Activated naive CD4-positive, alpha-beta T cell treated with anti-CD3 and anti-CD28 coated beads, Interleukin-2, amount 10 ng/mL, durations not matched to agents 7 days and 5 days (primary cell): ENCODE measurements at regions not wholly inside any gene's neighbourhood (a gene's known extent, or its start where the extent isn't known, plus 50 kb on each side); places are given as distances from the start of the nearest gene placed in this dataset.

Source experiments
- CTCF ChIA-PET: fragments of 350-600 bp; sonication (Branson Sonifier 250); formaldehyde crosslinking; loops from one replicate; lab custom pipeline; 2021; ENCODE audit warnings: antibody characterized with exemption; lab: Charles Lee
- DNase-seq: peaks from one replicate; pipeline ENCODE4 v3.0.0-alpha.2; 2020
- H3K27ac Mint-ChIP-seq: one replicate; pipeline ENCODE4 v1.8.0; 2021; ENCODE audit warnings: mild to moderate bottlenecking, moderate library complexity, mixed read lengths
- H3K27me3 Mint-ChIP-seq: one replicate; pipeline ENCODE4 v1.8.0; 2021; ENCODE audit warnings: mild to moderate bottlenecking, mixed read lengths
- H3K36me3 Mint-ChIP-seq: one replicate; pipeline ENCODE4 v1.8.0; 2021; ENCODE audit warnings: mixed read lengths
- H3K4me1 Mint-ChIP-seq: one replicate; pipeline ENCODE4 v1.8.0; 2021; ENCODE audit warnings: mixed read lengths
- H3K4me3 Mint-ChIP-seq: one replicate; pipeline ENCODE4 v1.8.0; 2021; ENCODE audit warnings: mild to moderate bottlenecking, moderate library complexity, mixed read lengths
- H3K9me3 Mint-ChIP-seq: one replicate; pipeline ENCODE4 v1.8.0; 2021; ENCODE audit warnings: mixed read lengths

DNA sequence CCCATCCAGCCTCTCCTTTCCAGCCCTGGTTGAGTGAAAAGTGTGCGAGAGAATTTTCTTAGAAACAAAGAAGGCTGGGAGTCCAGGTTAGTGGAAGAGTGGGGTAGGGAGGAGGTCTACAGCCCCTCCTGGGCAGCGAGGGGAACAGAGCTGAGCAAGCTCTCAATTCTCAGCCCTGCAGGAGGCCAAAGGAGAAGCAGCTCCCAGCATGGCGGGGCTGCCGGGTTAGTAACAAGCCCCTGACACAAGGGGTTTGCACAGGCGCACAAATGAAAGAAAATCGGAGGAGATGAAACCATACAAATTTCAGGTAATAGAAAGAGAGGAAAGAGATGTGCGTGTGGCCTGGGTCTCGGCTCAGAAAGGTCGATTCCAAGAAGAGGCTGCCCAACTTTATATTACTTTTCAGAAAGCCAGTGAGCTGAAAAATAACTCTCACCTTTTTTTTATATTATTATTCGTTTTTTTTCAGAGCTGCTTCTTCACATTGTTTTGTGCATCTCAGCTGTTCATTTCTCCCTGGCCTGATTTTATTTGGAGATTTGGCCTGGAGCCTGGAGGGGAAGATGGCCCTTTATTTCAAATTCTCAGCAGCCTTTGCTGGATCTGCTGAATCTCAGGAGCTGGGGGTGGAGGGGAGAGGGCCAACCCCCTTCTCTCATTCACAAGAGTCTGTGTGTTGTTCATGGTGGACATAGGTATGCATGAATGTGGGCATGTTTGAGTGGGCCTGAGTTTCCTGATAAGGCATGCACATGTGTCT is 583.2 kb downstream of the BUD13 start:
- Mint-ChIP-seq H3K4me3 (no peak overlapping the region), H3K36me3 (no peaks in the 10 kb centered on the region), H3K27ac (no peak overlapping the region), H3K9me3 (no peaks in the 10 kb centered on the region), H3K4me1 (no peaks in the 10 kb centered on the region), H3K27me3 (peaks cover 24% of the 10 kb centered on the region)
- DNase-seq = no peak
- CTCF ChIA-PET = no interaction called here

DNA sequence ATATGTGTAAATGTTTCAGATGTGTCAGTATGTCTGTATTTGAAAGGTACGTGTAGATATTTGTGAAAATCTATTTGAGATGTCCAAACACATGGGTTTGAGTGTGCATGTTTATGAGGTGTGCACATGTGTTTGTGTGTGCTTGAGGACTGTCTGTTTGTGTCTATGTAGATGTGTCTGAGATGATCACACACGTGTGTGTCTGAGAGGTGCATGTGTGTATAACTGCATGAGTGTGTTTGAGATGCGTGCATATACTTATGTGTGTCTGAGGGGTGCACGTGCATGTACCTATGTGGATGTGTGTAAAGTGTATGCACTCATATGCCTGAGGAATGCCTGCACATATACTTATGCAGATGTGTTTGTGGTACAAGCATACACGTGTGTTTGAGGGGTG is 584.4 kb downstream of the BUD13 start:
- no peak for DNase-seq
- H3K9me3 Mint-ChIP-seq = no peaks in the 10 kb centered on the region
- no peak overlapping the region for H3K4me3 Mint-ChIP-seq
- H3K27ac Mint-ChIP-seq = no peak overlapping the region
- no peaks in the 10 kb centered on the region for H3K36me3 Mint-ChIP-seq
- H3K4me1 Mint-ChIP-seq = no peaks in the 10 kb centered on the region
- peaks cover 12% of the 10 kb centered on the region for H3K27me3 Mint-ChIP-seq
- CTCF ChIA-PET = no interaction called here

DNA sequence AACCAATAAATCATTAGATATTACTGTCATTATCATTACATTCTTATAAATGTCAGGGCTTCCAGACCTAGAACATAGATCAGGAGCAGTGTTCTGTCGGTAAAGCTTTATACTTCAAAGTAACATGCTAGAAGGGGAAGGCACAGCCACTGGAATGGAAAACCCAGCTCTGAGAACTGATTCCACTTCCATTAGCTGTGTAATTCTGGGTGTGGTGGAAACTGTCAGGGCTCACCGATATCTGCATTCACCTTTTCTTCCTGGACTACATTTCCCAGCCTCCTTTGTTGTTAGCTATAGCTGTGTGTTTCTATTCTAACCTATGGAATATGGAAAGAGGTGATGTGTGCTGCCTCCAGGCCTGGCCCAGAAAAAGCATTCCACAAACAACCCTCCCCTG is 585.8 kb downstream of the BUD13 start:
- H3K9me3 Mint-ChIP-seq = no peaks in the 10 kb centered on the region
- H3K27me3 Mint-ChIP-seq = peaks cover 4% of the 10 kb centered on the region
- no peak for DNase-seq
- H3K36me3 Mint-ChIP-seq = no peaks in the 10 kb centered on the region
- H3K4me1 Mint-ChIP-seq = no peaks in the 10 kb centered on the region
- CTCF ChIA-PET = no interaction called here
- no peak overlapping the region for H3K4me3 Mint-ChIP-seq
- no peak overlapping the region for H3K27ac Mint-ChIP-seq

DNA sequence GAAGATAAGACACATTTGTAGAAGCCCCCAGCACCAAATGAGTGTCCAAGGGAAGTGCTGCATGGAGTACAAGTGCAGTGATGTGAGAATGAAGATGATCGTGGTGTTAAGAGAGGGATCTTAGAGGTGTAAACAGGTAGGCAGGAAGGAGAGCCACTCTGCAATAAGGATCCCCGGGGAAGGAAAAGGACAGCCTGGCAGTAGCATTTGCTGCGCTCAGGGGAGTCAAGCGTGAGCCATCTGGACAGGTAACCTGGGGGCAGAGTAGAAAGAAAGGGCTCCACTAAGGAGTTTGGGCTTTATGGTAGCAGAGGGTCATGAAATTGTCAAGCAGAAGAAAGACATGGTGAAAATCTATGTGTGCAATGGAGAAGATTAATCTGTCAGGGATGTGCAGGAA is 587.2 kb downstream of the BUD13 start:
- H3K27ac Mint-ChIP-seq = no peak overlapping the region
- DNase-seq = no peak
- H3K4me1 Mint-ChIP-seq = no peaks in the 10 kb centered on the region
- CTCF ChIA-PET = no interaction called here
- no peak overlapping the region for H3K4me3 Mint-ChIP-seq
- no peaks in the 10 kb centered on the region for H3K27me3 Mint-ChIP-seq
- H3K9me3 Mint-ChIP-seq = no peaks in the 10 kb centered on the region
- no peaks in the 10 kb centered on the region for H3K36me3 Mint-ChIP-seq

DNA sequence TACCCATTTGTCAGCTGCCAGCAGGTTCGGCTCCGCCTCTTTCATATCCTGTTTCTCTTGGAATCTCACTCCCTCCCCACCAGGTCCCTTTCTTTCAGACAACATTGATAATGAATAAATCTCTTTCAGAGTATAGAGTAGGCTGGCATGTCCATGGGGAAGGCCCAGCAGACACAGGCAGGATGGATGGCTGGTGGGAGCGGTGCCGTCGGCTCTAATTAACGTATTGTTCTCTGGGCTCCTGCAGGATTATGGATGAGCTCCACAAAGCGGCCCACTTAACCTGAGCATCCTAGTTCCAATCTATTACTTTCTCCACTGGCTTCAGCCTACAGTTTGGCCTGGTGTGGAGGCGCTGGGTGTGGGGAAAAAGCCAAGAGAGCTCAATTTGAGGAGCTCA is 588.0 kb downstream of the BUD13 start:
- no peak overlapping the region for H3K4me3 Mint-ChIP-seq
- H3K27me3 Mint-ChIP-seq = no peaks in the 10 kb centered on the region
- H3K36me3 Mint-ChIP-seq = no peaks in the 10 kb centered on the region
- CTCF ChIA-PET = no interaction called here
- no peak overlapping the region for H3K27ac Mint-ChIP-seq
- no peak for DNase-seq
- no peaks in the 10 kb centered on the region for H3K4me1 Mint-ChIP-seq
- H3K9me3 Mint-ChIP-seq = no peaks in the 10 kb centered on the region

DNA sequence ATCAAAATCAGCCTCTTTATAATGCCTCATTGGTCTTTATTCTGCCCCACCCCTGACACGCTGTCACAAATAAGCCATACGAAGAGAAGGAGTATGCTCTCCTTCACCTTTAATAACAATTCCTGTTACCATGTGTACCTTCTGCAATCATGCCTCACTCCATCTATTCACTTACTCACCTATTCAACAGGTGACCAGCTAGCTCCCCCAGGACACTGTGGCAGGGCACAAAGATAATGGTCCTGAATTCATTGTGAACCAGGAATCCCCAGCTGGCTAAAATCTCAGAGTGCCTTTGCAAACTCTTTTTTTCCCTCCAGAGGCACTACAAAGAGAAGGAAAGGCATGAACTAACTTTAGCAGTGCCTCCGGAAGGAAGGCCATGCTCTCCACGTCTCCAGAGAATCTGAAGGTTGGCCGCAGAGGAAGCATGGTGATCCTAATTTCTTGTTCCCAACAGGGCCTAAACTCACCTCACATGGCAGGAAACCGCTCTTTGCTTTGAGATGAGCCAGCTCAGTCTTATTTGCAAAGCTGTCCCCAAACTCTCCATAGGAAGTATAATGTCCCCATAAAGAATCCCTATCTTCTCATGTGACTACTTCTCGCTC is 590.3 kb downstream of the BUD13 start:
- Mint-ChIP-seq H3K4me1 (no peaks in the 10 kb centered on the region), H3K27ac (no peak overlapping the region), H3K27me3 (peaks cover 3% of the 10 kb centered on the region), H3K36me3 (no peaks in the 10 kb centered on the region), H3K4me3 (no peak overlapping the region), H3K9me3 (no peaks in the 10 kb centered on the region)
- CTCF ChIA-PET = no interaction called here
- DNase-seq = no peak

DNA sequence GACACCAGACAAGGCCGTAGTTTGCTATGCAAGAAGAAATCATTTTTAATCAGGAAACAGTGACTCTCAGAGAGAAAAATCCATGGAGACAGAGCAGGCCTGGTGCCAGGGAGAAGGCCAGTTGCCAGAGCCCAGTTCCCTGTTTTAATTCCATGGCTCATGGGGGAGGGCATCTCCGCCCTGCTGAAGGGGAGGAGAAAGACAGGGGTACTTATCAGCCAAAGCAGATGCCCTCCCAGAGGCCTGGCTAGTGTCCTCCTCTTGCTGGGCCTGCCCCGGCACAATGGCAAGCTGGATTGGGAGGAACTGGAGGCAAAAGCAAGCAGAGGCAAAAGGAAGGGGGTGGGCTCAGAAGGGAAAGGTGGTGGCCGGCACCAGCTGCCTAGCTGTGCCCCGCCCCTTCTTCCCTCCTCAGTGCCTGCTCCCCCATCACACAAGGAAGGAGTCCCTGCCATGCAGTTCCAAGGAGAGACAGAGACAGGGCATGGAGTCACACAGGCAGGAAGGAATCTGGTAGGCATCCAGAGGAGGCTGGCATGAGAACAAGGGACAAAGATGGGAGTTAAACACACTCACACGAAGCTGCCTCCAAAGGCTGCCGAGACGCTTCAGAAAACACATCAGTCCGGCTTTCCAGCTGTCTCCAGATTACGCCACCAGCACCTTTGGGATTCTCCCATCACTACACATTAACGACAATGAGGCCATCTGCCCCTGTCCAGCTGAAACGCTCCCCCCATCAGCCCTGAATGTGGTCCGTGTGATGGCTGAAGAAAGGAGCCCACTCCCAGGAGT is 591.8 kb downstream of the BUD13 start:
- Mint-ChIP-seq H3K27ac (no peak overlapping the region), H3K4me1 (peaks cover 3% of the 10 kb centered on the region), H3K9me3 (no peaks in the 10 kb centered on the region), H3K36me3 (no peaks in the 10 kb centered on the region), H3K27me3 (peaks cover 3% of the 10 kb centered on the region), H3K4me3 (no peak overlapping the region)
- CTCF ChIA-PET = no interaction called here
- no peak for DNase-seq

DNA sequence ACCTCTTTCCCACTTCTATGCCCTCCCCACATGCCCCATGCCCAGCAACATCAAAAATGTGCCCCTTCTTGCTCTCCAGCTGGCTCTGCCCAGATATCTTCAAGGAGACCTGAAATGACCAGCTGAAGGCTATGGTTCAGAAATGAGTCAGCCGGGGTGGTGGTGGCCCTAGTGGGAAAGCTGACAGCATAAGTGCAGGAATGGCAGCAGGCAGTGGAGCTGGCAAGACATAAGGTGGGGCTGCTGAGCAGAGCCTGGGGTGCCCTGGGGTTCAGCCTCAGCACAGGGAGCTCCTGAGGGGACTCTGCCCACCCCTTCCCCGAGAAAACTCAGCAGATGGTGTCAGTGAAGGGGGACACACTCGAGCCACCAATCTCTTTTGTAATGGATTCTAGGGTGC is 593.4 kb downstream of the BUD13 start:
- CTCF ChIA-PET = no interaction called here
- Mint-ChIP-seq H3K4me3 (no peak overlapping the region), H3K4me1 (peaks cover 3% of the 10 kb centered on the region), H3K36me3 (no peaks in the 10 kb centered on the region), H3K27me3 (peaks cover 3% of the 10 kb centered on the region), H3K27ac (no peak overlapping the region), H3K9me3 (no peaks in the 10 kb centered on the region)
- DNase-seq = no peak

DNA sequence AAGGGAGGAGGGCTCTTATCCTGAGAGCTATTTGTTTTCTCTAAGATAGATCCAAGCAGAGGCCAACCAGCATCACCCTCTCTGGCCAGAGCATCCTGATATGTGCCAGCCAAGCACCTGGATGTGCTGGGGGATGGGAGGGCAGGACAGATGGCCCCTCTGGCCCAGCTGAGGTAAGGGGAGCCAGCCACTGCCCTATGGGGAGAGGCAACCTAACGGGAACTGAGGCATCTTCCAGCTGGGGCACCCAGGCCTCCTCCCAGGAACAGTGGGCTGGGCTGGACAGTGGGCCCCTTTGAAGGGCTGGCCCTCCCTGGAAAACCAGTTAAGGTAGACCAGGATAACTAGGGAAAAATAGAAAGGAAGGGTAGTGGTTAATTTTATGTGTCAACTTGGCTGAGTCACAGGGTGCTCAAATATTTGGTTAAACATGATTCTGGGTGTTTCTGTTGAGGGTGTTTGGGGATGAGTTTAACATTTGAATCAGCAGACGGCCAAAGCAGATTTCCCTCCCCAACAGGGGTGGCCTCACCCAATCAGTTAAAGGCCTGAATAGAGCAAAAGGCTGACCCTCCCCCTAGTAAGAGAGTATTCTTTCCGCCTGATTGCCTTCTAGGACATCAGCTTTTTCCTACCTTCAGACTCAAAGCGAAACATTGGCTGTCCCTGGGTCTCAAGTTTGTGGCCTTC is 595.1 kb downstream of the BUD13 start:
- CTCF ChIA-PET = no interaction called here

DNA sequence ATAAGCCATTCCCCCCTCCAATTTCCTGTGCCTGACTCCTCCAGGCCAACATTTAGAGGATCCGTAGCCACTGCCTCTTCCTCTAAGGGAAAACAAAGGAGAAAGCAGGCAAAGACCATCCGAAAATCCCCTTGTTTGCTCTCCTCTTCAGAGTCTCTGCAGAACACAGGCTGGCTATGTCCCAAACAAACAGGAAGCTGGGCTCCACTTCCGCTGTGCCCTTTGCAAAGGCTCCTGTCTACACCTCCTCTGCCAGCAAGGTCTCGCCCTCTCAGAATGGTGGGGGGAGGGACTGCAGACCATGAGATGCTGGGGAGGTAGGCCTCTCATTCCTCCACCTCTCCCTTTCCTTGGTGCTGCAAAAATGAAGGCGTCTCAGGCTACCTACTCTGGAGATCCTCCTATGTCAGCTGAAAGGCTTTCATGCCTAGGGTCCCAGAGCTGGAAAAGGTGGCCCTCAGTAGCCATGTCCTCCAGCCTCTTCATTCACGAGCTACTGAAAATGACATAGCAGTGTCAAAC is 596.2 kb downstream of the BUD13 start:
- Mint-ChIP-seq H3K9me3 (no peaks in the 10 kb centered on the region), H3K4me1 (peaks cover 3% of the 10 kb centered on the region), H3K36me3 (no peaks in the 10 kb centered on the region), H3K27me3 (peaks cover 3% of the 10 kb centered on the region), H3K27ac (no peak overlapping the region), H3K4me3 (no peak overlapping the region)
- CTCF ChIA-PET = no interaction called here
- no peak for DNase-seq

More for the DNA sequence above, 595.1 kb downstream of the BUD13 start:
- Mint-ChIP-seq H3K4me1 (peaks cover 3% of the 10 kb centered on the region), H3K27ac (no peak overlapping the region), H3K9me3 (no peaks in the 10 kb centered on the region), H3K27me3 (peaks cover 3% of the 10 kb centered on the region), H3K4me3 (no peak overlapping the region), H3K36me3 (no peaks in the 10 kb centered on the region)
- no peak for DNase-seq

DNA sequence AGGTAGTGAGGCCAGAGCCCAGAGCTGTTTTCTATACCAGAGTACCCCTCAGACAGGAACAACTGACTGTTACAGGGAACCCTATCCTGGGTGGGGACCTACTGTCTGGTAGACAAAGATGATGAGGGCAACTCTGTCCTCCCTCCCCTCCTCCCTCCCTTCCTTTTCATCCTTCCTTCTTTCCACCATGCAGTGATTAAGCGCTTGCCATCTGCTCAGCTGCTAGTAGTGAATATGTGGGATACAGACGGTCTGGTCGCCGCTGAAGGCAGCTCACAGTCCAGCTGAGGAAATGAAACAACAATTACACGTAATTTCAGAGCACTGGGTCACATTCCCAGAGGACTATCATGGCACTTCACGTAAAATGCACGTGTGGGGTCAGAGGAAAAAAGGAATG is 597.1 kb downstream of the BUD13 start:
- no peak overlapping the region for H3K4me3 Mint-ChIP-seq
- H3K27me3 Mint-ChIP-seq = peaks cover 3% of the 10 kb centered on the region
- peaks cover 3% of the 10 kb centered on the region for H3K4me1 Mint-ChIP-seq
- H3K9me3 Mint-ChIP-seq = no peaks in the 10 kb centered on the region
- CTCF ChIA-PET = no interaction called here
- no peak overlapping the region for H3K27ac Mint-ChIP-seq
- no peaks in the 10 kb centered on the region for H3K36me3 Mint-ChIP-seq
- DNase-seq = no peak

DNA sequence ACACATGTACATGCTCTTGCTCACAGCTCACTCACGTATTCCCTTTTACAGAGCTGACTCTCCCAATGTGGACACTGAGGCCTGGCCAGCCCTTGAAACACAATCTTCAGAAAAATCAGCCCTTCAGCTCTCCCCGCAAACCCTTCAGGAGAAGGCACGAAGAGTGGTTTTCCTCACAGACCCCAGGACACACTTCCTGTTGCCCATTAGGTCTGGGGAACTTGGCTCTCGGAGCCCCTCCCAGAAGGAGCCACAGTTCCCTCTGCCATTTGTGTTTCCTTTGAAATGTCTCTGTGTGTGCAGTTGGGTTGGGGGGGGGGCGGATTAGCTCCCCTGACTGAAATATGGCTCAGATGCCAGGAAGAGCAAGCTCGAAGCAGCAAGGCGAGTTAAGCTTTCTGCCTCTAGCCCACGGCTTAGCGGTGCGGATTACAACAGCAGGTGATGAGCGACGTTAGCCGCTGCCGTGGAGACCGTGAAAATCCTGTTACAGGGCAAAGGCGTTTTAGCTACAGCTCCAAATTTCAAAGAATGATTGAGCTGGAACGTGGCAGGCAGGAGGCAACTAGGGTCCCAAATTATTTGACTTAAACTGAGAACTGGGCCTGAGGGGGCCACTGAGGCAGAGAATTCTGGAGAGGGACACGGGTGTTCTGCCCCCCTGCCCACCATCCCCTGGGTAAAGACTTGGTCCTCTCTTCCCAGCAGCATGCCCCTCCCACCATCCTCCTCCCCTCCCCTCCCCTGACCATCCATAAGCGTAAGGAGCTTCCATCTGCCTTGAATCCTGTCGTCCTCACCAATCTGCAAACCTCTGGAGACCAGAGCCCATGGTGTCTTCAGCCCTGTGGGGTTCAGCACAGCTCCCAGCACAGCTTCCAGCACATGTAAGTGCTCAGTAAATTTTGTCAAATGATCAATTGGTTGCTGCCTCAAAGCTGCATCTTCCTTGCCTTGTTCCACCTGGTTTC is 598.6 kb downstream of the BUD13 start:
- H3K27me3 Mint-ChIP-seq = peaks cover under 1% of the 10 kb centered on the region
- no peak overlapping the region for H3K4me3 Mint-ChIP-seq
- no peak overlapping the region for H3K27ac Mint-ChIP-seq
- H3K36me3 Mint-ChIP-seq = no peaks in the 10 kb centered on the region
- CTCF ChIA-PET = no interaction called here
- no peak for DNase-seq
- H3K9me3 Mint-ChIP-seq = no peaks in the 10 kb centered on the region
- peaks cover 3% of the 10 kb centered on the region for H3K4me1 Mint-ChIP-seq

DNA sequence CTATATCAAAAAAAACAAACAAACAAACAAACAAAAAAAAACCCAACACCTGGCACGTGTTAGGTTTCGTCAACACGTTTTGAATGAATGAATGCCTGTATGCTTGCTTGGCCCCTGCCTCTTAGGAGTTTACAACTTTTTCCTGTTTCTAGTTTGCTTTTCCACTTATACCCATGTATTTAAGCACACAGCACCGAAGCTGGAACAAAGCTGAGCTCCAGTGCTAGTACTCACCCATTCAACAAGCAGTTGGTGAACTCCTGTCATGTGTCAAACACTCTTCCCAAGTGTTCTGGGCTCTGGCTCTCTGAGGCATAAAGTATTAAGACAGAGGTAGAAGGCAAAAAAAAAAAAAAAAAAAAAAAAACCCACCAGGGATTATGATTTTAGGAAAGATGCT is 599.3 kb downstream of the BUD13 start:
- Mint-ChIP-seq H3K36me3 (no peaks in the 10 kb centered on the region), H3K27ac (no peak overlapping the region), H3K4me1 (peaks cover 3% of the 10 kb centered on the region), H3K27me3 (no peaks in the 10 kb centered on the region), H3K9me3 (no peaks in the 10 kb centered on the region), H3K4me3 (no peak overlapping the region)
- CTCF ChIA-PET = no interaction called here
- DNase-seq = no peak
